ENCODE measurements at regions not wholly inside any gene's neighbourhood (a gene's known extent, or its start where the extent isn't known, plus 50 kb on each side); places are given as distances from the start of the nearest gene placed in this dataset.

DNA sequence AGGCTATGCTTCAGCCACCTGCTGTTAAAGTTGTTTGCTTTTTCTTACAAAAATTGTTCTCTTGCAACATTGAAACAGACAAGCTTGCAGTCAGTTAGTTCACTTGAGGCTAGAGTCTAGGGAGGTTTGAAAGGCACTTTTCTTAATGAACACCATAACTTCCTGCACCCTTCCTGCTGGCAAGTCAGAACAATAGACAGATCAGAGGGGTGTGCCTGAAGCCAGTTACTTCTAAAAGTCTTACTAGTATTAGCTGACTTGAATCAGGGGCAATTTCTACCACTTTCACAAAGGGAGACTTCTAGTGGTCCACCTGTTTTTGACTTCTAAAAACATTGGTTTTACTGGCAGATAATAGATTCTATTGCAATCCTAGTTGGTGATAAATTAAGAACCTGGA lies 367.4 kb upstream of the CDH20 start:
- TF ChIP-seq, protein P1, sequence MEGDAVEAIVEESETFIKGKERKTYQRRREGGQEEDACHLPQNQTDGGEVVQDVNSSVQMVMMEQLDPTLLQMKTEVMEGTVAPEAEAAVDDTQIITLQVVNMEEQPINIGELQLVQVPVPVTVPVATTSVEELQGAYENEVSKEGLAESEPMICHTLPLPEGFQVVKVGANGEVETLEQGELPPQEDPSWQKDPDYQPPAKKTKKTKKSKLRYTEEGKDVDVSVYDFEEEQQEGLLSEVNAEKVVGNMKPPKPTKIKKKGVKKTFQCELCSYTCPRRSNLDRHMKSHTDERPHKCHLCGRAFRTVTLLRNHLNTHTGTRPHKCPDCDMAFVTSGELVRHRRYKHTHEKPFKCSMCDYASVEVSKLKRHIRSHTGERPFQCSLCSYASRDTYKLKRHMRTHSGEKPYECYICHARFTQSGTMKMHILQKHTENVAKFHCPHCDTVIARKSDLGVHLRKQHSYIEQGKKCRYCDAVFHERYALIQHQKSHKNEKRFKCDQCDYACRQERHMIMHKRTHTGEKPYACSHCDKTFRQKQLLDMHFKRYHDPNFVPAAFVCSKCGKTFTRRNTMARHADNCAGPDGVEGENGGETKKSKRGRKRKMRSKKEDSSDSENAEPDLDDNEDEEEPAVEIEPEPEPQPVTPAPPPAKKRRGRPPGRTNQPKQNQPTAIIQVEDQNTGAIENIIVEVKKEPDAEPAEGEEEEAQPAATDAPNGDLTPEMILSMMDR (IDR thresholded peaks at IDR 0.05): no peak
- TF ChIP-seq POLR2A (IDR thresholded peaks at IDR 0.05): no peak

Measured in Peyer's patch (tissue), 4 donors.